ENCODE measurements at regions not wholly inside any gene's neighbourhood (a gene's known extent, or its start where the extent isn't known, plus 50 kb on each side); places are given as distances from the start of the nearest gene placed in this dataset.

- DNase-seq: no peak
These were observed 1191.4 kb downstream of the UQCRFS1 start for GRCh38 chr19:28021259-28022185.

DNA sequence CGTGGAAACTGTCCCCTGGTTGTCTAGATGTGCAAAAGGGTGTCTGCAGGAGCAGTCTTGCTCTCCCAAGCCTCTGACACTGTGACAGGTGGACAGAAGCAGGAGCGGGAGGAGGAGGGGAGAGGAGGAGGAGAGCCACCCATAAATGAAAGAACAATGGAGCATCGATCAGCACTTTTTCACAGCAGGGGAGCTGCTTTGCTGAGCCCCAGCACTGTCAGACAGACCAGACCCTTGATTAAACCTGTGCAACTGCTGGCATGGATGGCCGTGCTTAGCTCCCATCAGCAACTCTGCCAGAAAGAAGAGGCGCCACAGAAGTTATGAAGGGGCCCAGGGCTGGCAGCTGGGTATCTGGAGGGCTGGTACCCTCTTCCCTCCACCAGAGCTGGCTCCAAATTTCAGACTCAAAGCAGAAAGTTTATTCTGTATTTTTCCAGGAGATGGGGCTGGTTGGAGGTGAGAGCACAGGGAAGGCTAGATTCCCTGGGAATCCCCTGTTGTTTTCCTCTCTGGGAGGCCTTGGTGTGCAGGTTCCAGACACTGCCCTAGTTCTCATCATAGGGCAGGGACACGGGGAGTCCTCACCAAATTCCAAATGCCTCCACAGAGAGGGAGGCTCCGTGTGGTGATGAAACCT is 1192.2 kb downstream of the UQCRFS1 start:
- DNase-seq: no peak

GRCh38 chr19:28019901-28020300 is 1193.0 kb downstream of the UQCRFS1 start:
- DNase-seq: no peak

DNA sequence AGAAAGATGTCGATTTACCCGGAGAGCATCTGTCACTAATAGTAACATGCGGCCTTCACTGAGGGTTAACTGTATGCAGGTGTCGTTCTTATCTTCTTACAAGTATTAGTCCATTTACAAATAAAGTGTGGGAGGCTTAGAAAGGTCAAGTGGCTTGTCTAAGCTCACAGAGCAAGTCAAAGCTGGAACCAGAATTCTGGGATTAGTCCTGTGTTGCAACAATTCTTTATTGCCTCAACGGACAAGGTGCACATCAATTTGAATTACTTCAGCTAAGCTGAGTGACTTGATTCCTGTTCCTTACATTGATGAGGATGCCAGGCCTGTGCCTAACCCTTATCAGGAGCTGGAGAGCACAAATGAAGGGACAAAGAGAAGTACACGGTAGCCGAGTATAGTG is 1193.6 kb downstream of the UQCRFS1 start:
- no peak for DNase-seq

GRCh38 chr19:28018499-28018898 is 1194.5 kb downstream of the UQCRFS1 start:
- DNase-seq: no peak

- no peak for DNase-seq
These were observed 1198.1 kb downstream of the UQCRFS1 start for GRCh38 chr19:28014615-28015405.

DNA sequence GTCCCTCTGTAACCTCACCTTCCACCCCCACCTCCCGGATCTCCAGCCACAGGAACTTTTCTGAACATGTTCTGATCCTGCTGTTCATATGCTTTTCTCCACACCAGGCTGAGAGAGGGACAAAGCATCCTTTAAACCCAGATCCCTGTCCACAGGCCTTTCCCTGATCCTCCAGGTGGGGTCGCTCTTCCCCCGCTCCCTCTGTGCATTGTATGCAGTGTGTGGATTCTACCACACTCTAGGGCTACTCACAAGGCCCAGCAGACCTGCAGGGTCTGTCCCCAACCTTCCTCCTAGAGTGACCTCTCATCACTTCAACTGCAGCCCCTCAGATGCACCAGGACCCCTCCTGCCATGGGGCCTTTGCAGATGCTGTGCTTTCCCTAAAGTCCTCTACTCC is 1200.6 kb downstream of the UQCRFS1 start:
- no peak for DNase-seq

- DNase-seq: no peak
These were observed 1202.3 kb downstream of the UQCRFS1 start for GRCh38 chr19:28010656-28011055.

DNA sequence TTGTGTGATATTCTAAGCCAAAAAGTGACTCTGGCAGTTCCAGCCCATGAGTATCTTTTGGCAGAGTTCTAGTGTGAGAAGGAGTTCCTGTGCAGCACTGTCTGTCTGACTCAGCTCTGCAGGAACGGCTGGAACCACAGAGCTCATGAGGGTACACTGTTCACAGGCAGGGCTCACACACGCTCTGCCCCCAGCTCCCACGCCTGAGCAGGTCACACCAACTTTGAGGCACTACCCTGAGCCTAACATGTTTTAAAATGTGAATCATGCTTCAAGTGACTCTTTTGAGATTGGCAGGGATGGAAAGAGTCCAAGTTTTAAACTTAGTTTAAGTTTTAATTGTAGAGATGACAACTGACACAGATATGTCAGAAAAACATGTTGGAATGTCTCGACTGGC is 1203.3 kb downstream of the UQCRFS1 start:
- DNase-seq: no peak

DNA sequence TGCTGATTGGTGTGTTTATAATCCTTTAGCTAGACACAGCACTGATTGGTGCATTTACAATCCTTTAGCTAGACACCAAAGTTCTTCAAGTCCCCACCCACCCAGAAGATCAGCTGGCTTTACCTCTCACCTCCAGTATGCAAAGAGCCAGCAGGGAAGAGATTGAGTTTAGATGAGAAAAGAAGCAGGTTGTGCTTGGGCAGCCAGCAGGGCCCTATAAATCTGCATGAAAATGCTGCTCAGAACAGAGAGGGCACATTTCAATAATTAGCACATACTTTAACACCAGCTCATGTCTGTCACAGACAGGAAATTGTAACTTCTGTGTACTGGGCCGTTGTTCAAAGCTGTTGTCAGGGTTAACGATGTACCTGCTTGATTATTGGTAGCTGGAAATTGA is 1204.3 kb downstream of the UQCRFS1 start:
- no peak for DNase-seq

DNA sequence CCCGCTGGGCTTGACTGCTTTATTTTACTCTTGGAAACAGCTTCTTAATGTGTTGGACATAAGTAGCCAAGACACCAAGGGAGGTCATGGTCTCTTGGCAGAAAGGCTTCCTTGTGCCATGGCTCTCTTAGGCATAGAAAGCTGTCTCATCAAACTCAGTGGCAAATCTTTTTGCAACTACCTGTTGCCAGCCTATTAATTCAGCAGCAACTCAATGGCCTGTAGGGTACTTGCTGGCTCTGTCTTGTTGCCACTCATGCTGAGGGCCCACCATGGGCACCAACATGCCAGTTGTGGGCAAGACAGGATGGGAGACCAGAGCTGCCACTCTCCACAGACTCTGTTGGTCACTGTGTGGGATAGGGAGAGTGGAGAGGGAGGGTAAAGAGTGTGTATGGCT is 1209.4 kb downstream of the UQCRFS1 start:
- no peak for DNase-seq

DNA sequence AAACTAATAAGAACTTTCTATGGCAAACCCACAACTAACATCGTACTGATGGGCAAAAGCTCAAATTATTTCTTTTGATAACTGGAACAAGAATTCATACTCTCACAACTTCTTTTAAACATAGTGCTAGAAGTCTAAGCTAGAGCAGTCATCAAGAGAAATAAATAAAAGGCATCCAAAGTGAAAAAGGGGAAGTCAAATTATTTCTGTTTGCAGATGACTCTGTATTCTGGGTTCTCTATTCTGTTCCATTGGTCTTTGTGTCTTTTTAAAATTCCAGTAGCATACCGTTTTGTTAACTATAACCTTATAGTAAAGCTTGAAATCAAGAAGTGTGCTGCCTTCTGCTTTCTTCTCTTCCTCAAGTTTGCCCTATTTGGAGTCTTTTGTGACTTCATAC is 1215.9 kb downstream of the UQCRFS1 start:
- DNase-seq: no peak

DNA sequence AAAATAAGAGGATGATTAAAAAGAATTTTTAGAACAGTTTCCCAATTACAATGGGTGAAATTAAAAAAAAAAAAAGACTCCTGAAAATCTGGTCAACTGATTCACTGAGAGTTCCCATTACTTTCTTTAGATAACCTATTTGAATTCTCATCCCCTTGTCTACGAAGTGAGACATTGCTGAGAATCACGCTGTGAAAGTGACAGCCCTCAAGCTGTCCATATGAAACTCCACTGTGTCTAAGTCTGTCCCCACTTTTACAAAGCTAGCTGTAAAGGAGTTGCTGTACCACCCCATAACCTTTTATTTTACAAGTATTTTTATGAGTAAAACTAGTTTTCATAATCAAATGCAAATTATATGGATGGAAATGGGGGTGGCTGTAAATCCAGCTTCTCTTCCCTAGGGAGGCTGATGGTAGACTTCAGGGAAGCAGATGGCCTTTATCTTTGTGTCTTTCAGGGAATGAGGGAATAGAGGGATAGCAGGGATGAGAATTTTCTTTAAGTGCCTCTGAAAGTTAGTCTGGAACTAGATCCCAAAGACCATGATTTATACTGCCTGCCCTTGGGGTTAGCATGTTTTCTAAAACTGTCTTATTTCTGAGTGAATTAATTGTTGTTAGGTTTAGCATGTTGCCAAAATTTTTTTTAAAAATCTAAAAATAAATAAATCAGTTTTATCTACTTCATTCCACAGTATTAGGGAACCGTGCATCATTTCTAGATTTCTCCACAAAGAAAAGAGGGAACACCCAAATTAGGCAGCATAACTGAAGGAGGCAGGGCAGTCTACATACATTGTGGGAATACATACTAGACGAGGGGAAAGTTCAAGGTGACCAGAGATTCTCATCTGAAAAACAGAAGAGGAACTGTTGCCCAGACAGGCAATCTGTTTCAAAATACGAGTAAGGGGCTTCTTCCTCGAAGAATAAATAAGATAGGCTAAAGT is 1219.1 kb downstream of the UQCRFS1 start:
- no peak for DNase-seq

DNA sequence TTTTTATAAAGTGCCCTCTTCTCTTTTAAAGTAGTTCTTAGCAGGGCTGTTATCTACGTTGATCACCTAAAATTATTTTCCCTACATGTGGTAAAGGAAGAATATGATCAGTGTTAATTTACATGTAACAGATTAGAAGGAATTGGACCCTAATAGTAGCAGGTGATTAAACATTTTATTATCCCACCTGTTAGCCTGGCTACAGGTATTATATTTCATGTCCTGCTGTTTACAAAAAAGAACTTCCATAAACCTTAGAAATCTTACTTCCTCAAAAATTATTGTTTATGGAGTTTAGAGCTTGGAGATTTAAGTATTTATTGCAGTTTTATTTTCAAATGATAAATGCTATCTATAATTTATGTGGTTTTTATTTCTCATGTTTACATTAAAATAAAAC is 1226.7 kb downstream of the UQCRFS1 start:
- DNase-seq: no peak

GRCh38 chr19:27975419-27976005 is 1237.4 kb downstream of the UQCRFS1 start:
- DNase-seq: no peak

GRCh38 chr19:27974082-27974513 is 1238.9 kb downstream of the UQCRFS1 start:
- no peak for DNase-seq

DNA sequence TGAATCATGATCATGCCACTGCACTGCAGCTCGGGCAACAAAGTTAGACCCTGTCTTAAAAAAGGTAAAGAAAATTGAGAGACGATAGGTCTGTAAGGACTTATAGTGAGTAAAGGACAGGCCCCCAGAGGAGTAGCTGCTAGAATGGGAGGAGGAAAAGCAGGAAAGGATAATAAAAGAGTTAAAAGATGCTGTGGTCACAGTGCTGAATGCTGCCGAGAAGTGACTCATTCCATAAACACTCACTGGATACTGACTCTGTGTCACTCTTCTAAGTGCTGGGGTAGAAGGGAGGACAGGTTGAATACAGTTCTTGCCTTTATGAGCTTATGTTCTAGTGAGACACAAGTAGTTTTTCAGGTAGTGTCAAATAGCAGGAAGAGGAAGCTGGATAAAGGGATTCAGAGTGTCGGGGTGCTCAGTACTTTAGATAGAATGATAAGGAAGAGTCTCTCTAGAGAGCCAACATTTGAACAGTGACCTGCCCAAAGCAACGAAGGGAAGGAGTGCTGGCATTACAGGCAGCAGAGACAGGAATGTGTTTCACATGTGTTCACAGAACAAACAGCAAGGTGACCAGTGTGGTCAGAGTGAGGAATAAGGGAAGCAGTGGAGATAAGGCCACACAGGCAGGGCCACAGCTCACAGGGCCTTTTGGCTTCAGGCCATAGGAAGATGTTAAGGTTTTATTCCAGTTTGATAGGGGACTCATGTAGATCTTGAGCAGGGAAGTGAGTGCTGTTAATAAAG is 1240.5 kb downstream of the UQCRFS1 start:
- DNase-seq: no peak

GRCh38 chr19:27971869-27972268 is 1241.1 kb downstream of the UQCRFS1 start:
- no peak for DNase-seq

DNA sequence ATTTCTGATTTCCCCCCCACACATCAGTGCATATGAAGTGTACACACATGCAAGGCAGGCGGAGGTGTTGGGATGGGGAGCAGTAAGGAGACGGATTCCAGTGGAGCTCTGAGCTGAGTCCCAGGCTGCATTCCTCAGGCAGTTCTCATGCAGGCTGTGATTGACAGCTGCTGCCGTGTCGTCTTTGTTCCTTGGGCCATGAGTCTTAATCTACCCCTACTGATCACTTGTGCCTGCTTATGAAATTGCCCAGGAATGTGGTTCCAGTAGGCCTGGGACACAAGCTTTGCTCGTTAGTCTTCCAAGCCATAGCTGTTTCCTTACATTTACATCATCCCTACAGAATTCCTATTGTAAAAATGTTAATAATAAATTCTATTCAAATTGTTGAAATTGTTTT is 1241.9 kb downstream of the UQCRFS1 start:
- DNase-seq: no peak

- no peak for DNase-seq
These were observed 1246.5 kb downstream of the UQCRFS1 start for GRCh38 chr19:27966390-27966816.

DNA sequence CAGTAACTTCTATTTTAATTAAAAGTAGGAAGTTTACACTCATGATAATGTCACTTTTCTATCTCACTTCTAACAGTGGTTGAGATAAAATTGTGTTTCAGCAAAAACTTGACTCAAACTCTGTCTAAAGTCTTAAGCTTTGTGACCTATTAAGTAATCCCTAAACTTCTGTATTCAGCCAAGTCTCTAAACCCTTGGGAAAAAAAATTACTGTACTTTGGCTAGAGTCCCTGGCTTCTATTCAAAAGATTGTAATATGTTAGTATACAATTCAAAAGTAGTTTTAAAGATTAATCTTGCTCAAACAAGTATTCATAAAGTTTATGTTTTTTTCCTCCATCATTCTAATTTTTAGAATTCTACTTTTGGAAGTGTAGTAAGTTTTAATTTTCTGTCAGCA is 1248.8 kb downstream of the UQCRFS1 start:
- no peak for DNase-seq
